CD4-positive, alpha-beta T cell (primary cell): ENCODE measurements at regions not wholly inside any gene's neighbourhood (a gene's known extent, or its start where the extent isn't known, plus 50 kb on each side); places are given as distances from the start of the nearest gene placed in this dataset.
"Not testable (repeated sequence)": the region's sequence is repeated elsewhere in the genome, so short reads cannot be mapped to it uniquely, and the experiment has no call there.

ENCODE experiments used
- ATAC-seq: fragments of 200-7000 bp; cut with Tn5 transposase; one replicate; pipeline ENCODE4 v1.10.0; 2022; ENCODE audit warnings: mild to moderate bottlenecking; ENCODE audit not compliant: poor library complexity
- CTCF ChIA-PET: fragments of 350-600 bp; sonication (Branson Sonifier 250); formaldehyde crosslinking; loops from one replicate; lab custom pipeline; 2021; ENCODE audit warnings: antibody characterized with exemption, inconsistent platforms; lab: Charles Lee
- POLR2A ChIA-PET: fragments of 350-600 bp; sonication (Branson Sonifier 250); formaldehyde crosslinking; loops from one replicate; lab custom pipeline; 2021; ENCODE audit warnings: antibody characterized with exemption, inconsistent platforms; lab: Charles Lee
- DNase-seq, 14 experiments: peaks; one replicate each; pipeline ENCODE4 v3.0.0-alpha.2; 2013 to 2020; ENCODE audit warnings: mixed read lengths in 2 of 14
- H3K27ac ChIP-seq, 2 donors: one replicate each; pipeline versions ENCODE4 v1.5.1 to v1.7.0; 2013; ENCODE audit warnings: low read length in 2 of 2, low read depth in 1 of 2, mild to moderate bottlenecking in 1 of 2
- H3K27me3 ChIP-seq, 2 experiments: 1 replicate in 1 of 2; 2 replicates in 1 of 2; pipeline versions ENCODE4 v1.6.1 to v1.7.0; 2013; ENCODE audit warnings: low read length in 2 of 2, control low read depth in 1 of 2, mild to moderate bottlenecking in 1 of 2, moderate library complexity in 1 of 2; ENCODE audit not compliant: insufficient read depth in 2 of 2, control insufficient read depth in 1 of 2
- H3K36me3 ChIP-seq: one replicate; pipeline ENCODE4 v1.6.1; 2013; ENCODE audit warnings: low read length, control low read depth; ENCODE audit not compliant: insufficient read depth
- H3K4me1 ChIP-seq: one replicate; pipeline ENCODE4 v1.6.1; 2013; ENCODE audit warnings: low read length, control low read depth; ENCODE audit not compliant: insufficient read depth
- H3K4me3 ChIP-seq: one replicate; pipeline ENCODE4 v1.5.1; 2013; ENCODE audit warnings: mild to moderate bottlenecking, low read length, moderate library complexity
- H3K9me3 ChIP-seq, 2 experiments: 1 replicate in 1 of 2; 2 replicates in 1 of 2; pipeline versions ENCODE4 v1.6.1 to v1.7.0; 2013; ENCODE audit warnings: low read length in 2 of 2, mild to moderate bottlenecking in 2 of 2, control low read depth in 1 of 2, moderate library complexity in 1 of 2; ENCODE audit not compliant: control insufficient read depth in 1 of 2, insufficient read depth in 1 of 2
- H3K27ac Mint-ChIP-seq: one replicate; pipeline ENCODE4 v1.8.0; 2020; ENCODE audit warnings: mixed read lengths
- H3K27me3 Mint-ChIP-seq: one replicate; pipeline ENCODE4 v1.8.0; 2021; ENCODE audit warnings: mixed read lengths
- H3K36me3 Mint-ChIP-seq: one replicate; pipeline ENCODE4 v1.8.0; 2021; ENCODE audit warnings: low read depth, mixed read lengths
- H3K4me1 Mint-ChIP-seq: one replicate; pipeline ENCODE4 v1.8.0; 2021; ENCODE audit warnings: low read depth, mixed read lengths
- H3K4me3 Mint-ChIP-seq: one replicate; pipeline ENCODE4 v1.8.0; 2020; ENCODE audit warnings: mild to moderate bottlenecking, mixed read lengths
- H3K9me3 Mint-ChIP-seq: one replicate; pipeline ENCODE4 v1.8.0; 2020; ENCODE audit warnings: mixed read lengths
- CTCF ChIP-seq: fragments of 200-600 bp; IDR thresholded peaks from one replicate; pipeline ENCODE4 v1.8.0; 2022; ENCODE audit warnings: antibody characterized with exemption, mild to moderate bottlenecking
- intact Hi-C, 2 experiments: fragments of 100-400 bp; cut with DNase I in 1 of 2; cut with micrococcal nuclease in 1 of 2; formaldehyde crosslinking; loops; one replicate each; pipeline versions ENCODE4 v1.15.1 to v1.9.0; 2023 to 2025; cut with DNase I, micrococcal nuclease

GRCh38 chr11:115606498-115607220 is 102.4 kb upstream of the CADM1 start:
- H3K27me3 Mint-ChIP-seq: no peaks in the 10 kb centered on the region
- no peak overlapping the region for H3K27ac ChIP-seq
- H3K27ac Mint-ChIP-seq: no peak overlapping the region
- intact Hi-C loops: no loop called here
- H3K36me3 Mint-ChIP-seq: no peaks in the 10 kb centered on the region
- ChIA-PET POLR2A (no interaction called here), CTCF (no interaction called here)
- no peaks in the 10 kb centered on the region for H3K36me3 ChIP-seq
- H3K9me3 Mint-ChIP-seq: peaks cover 2% of the 10 kb centered on the region
- no peak overlapping the region for H3K4me3 ChIP-seq
- no peak for TF ChIP-seq CTCF
- peaks cover 0 to 11% of the 10 kb centered on the region in 2 experiments for H3K9me3 ChIP-seq
- no peaks in the 10 kb centered on the region for H3K27me3 ChIP-seq
- H3K4me1 Mint-ChIP-seq: no peaks in the 10 kb centered on the region
- DNase-seq: no peak
- H3K4me1 ChIP-seq: no peaks in the 10 kb centered on the region
- no peak for ATAC-seq
- H3K4me3 Mint-ChIP-seq: no peak overlapping the region

GRCh38 chr11:115605871-115606497 is 101.8 kb upstream of the CADM1 start:
- DNase-seq: no peak
- Mint-ChIP-seq H3K27ac (no peak overlapping the region), H3K4me1 (no peaks in the 10 kb centered on the region), H3K36me3 (no peaks in the 10 kb centered on the region), H3K9me3 (peaks cover 2% of the 10 kb centered on the region), H3K4me3 (no peak overlapping the region), H3K27me3 (no peaks in the 10 kb centered on the region)
- intact Hi-C loops: no loop called here
- Histone ChIP-seq H3K36me3 (no peaks in the 10 kb centered on the region), H3K27ac (no peak overlapping the region), H3K4me3 (no peak overlapping the region), H3K4me1 (no peaks in the 10 kb centered on the region), H3K27me3 (no peaks in the 10 kb centered on the region), H3K9me3 (peaks cover 0 to 11% of the 10 kb centered on the region in 2 experiments)
- CTCF ChIA-PET: no interaction called here
- TF ChIP-seq CTCF: no peak
- POLR2A ChIA-PET: no interaction called here
- no peak for ATAC-seq

- DNase-seq, CTCF ChIA-PET, H3K4me3 ChIP-seq, H3K4me1 Mint-ChIP-seq, H3K9me3 Mint-ChIP-seq, H3K27me3 Mint-ChIP-seq, H3K27ac ChIP-seq, ATAC-seq, H3K27me3 ChIP-seq, H3K4me3 Mint-ChIP-seq, H3K27ac Mint-ChIP-seq, H3K36me3 ChIP-seq, H3K36me3 Mint-ChIP-seq, POLR2A ChIA-PET, H3K4me1 ChIP-seq, intact Hi-C loops: not testable (repeated sequence)
- H3K9me3 ChIP-seq: peaks cover 0 to 11% of the 10 kb centered on the region in 2 experiments
These were observed 101.2 kb upstream of the CADM1 start for GRCh38 chr11:115605397-115605796.
